ENCODE measurements at regions not wholly inside any gene's neighbourhood (a gene's known extent, or its start where the extent isn't known, plus 50 kb on each side); places are given as distances from the start of the nearest gene placed in this dataset.

GRCh38 chr18:33960417-33960816 is 264.3 kb downstream of the NOL4 start:
- Mint-ChIP-seq H3K27me3 (no peaks in the 10 kb centered on the region), H3K9me3 (no peaks in the 10 kb centered on the region), H3K36me3 (ENCODE audit: low read depth) (no peaks in the 10 kb centered on the region), H3K27ac (no peak overlapping the region), H3K4me3 (no peak overlapping the region), H3K4me1 (no peaks in the 10 kb centered on the region)
- intact Hi-C loops (cut with micrococcal nuclease): no loop called here
- DNase-seq: no peak

GRCh38 chr18:33959609-33960008 is 265.1 kb downstream of the NOL4 start:
- no peak for DNase-seq
- Mint-ChIP-seq H3K36me3 (ENCODE audit: low read depth) (no peaks in the 10 kb centered on the region), H3K4me3 (no peak overlapping the region), H3K27me3 (no peaks in the 10 kb centered on the region), H3K4me1 (no peaks in the 10 kb centered on the region), H3K27ac (no peak overlapping the region), H3K9me3 (no peaks in the 10 kb centered on the region)
- intact Hi-C loops (cut with micrococcal nuclease): no loop called here

GRCh38 chr18:33957707-33958106 is 267.0 kb downstream of the NOL4 start:
- no peak for DNase-seq

GRCh38 chr18:33951031-33951430 is 273.7 kb downstream of the NOL4 start:
- Mint-ChIP-seq H3K36me3 (ENCODE audit: low read depth) (no peaks in the 10 kb centered on the region), H3K9me3 (peaks cover 3% of the 10 kb centered on the region), H3K4me3 (no peak overlapping the region), H3K27me3 (no peaks in the 10 kb centered on the region), H3K27ac (no peak overlapping the region), H3K4me1 (no peaks in the 10 kb centered on the region)
- intact Hi-C loops (cut with micrococcal nuclease): no loop called here
- DNase-seq: no peak

More at GRCh38 chr18:33957707-33958106, 267.0 kb downstream of the NOL4 start:
- H3K27ac Mint-ChIP-seq: no peak overlapping the region
- intact Hi-C loops (cut with micrococcal nuclease): no loop called here
- no peak overlapping the region for H3K4me3 Mint-ChIP-seq
- H3K9me3 Mint-ChIP-seq: no peaks in the 10 kb centered on the region
- no peaks in the 10 kb centered on the region for H3K27me3 Mint-ChIP-seq
- H3K4me1 Mint-ChIP-seq: no peaks in the 10 kb centered on the region
- H3K36me3 Mint-ChIP-seq (ENCODE audit: low read depth): no peaks in the 10 kb centered on the region

- no peak overlapping the region for H3K4me3 Mint-ChIP-seq
- no peak for DNase-seq
- intact Hi-C loops (cut with micrococcal nuclease): no loop called here
Measured at GRCh38 chr18:33946336-33946735, 278.4 kb downstream of the NOL4 start.

DNA sequence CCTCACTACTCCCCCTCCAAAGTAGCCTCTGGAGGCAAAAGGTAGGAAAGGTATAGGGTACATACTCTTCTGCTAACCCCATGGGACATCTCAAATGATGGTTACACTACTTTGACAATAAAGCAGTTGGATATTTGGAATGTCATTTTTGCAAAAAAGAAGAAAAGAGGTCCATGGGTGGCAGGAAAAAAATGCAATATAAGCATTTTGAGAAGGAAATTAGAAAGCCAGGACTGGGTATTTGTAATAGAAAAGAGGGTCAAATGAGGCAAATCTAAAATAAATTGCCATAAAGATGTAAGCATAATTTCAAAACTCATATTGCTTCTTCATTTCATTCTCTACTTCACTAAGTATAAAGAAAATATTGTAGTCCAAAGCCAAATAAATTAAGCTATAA is 280.2 kb downstream of the NOL4 start:
- intact Hi-C loops (cut with micrococcal nuclease): no loop called here
- Mint-ChIP-seq H3K4me1 (no peaks in the 10 kb centered on the region), H3K9me3 (peaks cover 3% of the 10 kb centered on the region), H3K36me3 (ENCODE audit: low read depth) (no peaks in the 10 kb centered on the region), H3K4me3 (no peak overlapping the region), H3K27me3 (no peaks in the 10 kb centered on the region), H3K27ac (no peak overlapping the region)
- DNase-seq: no peak

More at GRCh38 chr18:33946336-33946735, 278.4 kb downstream of the NOL4 start:
- H3K36me3 Mint-ChIP-seq (ENCODE audit: low read depth): no peaks in the 10 kb centered on the region
- H3K9me3 Mint-ChIP-seq: peaks cover 3% of the 10 kb centered on the region
- H3K27ac Mint-ChIP-seq: no peak overlapping the region
- H3K4me1 Mint-ChIP-seq: no peaks in the 10 kb centered on the region
- no peaks in the 10 kb centered on the region for H3K27me3 Mint-ChIP-seq

DNA sequence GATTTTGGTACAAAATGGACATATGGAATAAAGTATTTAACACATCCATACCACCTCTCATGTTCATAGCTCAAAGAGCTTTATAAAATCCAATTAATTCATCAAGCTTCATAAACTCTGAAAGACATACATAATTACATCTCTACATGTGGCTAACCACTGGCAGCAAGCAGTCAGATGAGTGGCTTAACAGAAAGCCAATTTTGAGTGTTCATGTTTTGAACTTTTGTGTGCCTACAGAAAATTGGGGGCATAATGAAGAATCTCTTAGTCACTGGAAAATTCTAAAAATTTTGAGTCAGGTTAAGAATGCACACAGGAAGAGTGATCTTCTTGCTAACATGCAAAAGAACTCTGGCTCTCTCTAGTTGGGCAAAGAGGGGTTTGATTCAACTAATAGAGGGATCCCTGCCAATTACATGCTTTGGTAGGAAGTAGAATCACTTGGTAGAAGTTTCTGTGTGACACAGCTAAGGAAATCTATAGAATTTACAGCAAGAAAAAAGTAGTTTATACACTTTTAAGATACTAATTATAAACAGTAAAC is 287.4 kb downstream of the NOL4 start:
- Mint-ChIP-seq H3K9me3 (no peaks in the 10 kb centered on the region), H3K27me3 (no peaks in the 10 kb centered on the region), H3K4me1 (no peaks in the 10 kb centered on the region), H3K27ac (no peak overlapping the region), H3K36me3 (ENCODE audit: low read depth) (no peaks in the 10 kb centered on the region), H3K4me3 (no peak overlapping the region)
- intact Hi-C loops (cut with micrococcal nuclease): no loop called here
- DNase-seq: no peak

GRCh38 chr18:33934258-33934657 is 290.5 kb downstream of the NOL4 start:
- Mint-ChIP-seq H3K4me1 (no peaks in the 10 kb centered on the region), H3K27ac (no peak overlapping the region), H3K36me3 (ENCODE audit: low read depth) (no peaks in the 10 kb centered on the region), H3K9me3 (no peaks in the 10 kb centered on the region), H3K27me3 (no peaks in the 10 kb centered on the region), H3K4me3 (no peak overlapping the region)
- intact Hi-C loops (cut with micrococcal nuclease): no loop called here
- no peak for DNase-seq

GRCh38 chr18:33928231-33928630 is 296.5 kb downstream of the NOL4 start:
- Mint-ChIP-seq H3K9me3 (no peaks in the 10 kb centered on the region), H3K36me3 (ENCODE audit: low read depth) (no peaks in the 10 kb centered on the region), H3K4me1 (no peaks in the 10 kb centered on the region), H3K27ac (no peak overlapping the region), H3K4me3 (no peak overlapping the region), H3K27me3 (no peaks in the 10 kb centered on the region)
- intact Hi-C loops (cut with micrococcal nuclease): no loop called here
- no peak for DNase-seq

GRCh38 chr18:33924576-33924975 is 300.1 kb downstream of the NOL4 start:
- Mint-ChIP-seq H3K36me3 (ENCODE audit: low read depth) (no peaks in the 10 kb centered on the region), H3K27me3 (no peaks in the 10 kb centered on the region), H3K4me1 (no peaks in the 10 kb centered on the region), H3K27ac (no peak overlapping the region), H3K4me3 (no peak overlapping the region), H3K9me3 (no peaks in the 10 kb centered on the region)
- no peak for DNase-seq
- intact Hi-C loops (cut with micrococcal nuclease): no loop called here

- Mint-ChIP-seq H3K27ac (no peak overlapping the region), H3K36me3 (ENCODE audit: low read depth) (no peaks in the 10 kb centered on the region), H3K4me3 (no peak overlapping the region), H3K9me3 (no peaks in the 10 kb centered on the region), H3K27me3 (no peaks in the 10 kb centered on the region), H3K4me1 (no peaks in the 10 kb centered on the region)
- DNase-seq: no peak
- intact Hi-C loops (cut with micrococcal nuclease): no loop called here
Measured at GRCh38 chr18:33923980-33924379, 300.7 kb downstream of the NOL4 start.

DNA sequence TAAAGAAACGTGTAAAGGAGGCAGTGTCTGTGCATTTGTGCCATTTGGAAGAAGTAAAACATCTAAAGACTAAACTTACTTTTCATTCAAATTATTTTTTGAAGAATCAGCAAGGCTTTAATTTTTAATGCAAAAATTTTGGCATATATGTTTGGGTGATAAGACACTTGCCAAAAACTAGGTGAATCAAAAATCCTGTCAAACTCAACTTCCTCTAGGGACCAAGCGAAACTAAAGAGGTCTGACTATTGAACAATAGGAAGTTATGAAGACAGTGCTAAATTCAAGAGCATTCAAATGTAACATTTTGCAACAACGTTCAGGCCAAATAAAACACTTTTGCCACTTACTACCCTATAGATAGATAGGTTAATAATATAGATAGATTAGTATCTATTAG is 306.1 kb downstream of the NOL4 start:
- no peaks in the 10 kb centered on the region for H3K4me1 Mint-ChIP-seq

GRCh38 chr18:33916200-33916599 is 308.5 kb downstream of the NOL4 start:
- H3K27ac Mint-ChIP-seq: no peak overlapping the region
- no peaks in the 10 kb centered on the region for H3K4me1 Mint-ChIP-seq
- no peaks in the 10 kb centered on the region for H3K9me3 Mint-ChIP-seq
- H3K36me3 Mint-ChIP-seq (ENCODE audit: low read depth): no peaks in the 10 kb centered on the region
- no peaks in the 10 kb centered on the region for H3K27me3 Mint-ChIP-seq
- no peak overlapping the region for H3K4me3 Mint-ChIP-seq
- DNase-seq: no peak
- intact Hi-C loops (cut with micrococcal nuclease): no loop called here

More for the DNA sequence above, 306.1 kb downstream of the NOL4 start:
- no peak for DNase-seq
- Mint-ChIP-seq H3K27me3 (no peaks in the 10 kb centered on the region), H3K27ac (no peak overlapping the region), H3K9me3 (no peaks in the 10 kb centered on the region), H3K4me3 (no peak overlapping the region), H3K36me3 (ENCODE audit: low read depth) (no peaks in the 10 kb centered on the region)
- intact Hi-C loops (cut with micrococcal nuclease): no loop called here

DNA sequence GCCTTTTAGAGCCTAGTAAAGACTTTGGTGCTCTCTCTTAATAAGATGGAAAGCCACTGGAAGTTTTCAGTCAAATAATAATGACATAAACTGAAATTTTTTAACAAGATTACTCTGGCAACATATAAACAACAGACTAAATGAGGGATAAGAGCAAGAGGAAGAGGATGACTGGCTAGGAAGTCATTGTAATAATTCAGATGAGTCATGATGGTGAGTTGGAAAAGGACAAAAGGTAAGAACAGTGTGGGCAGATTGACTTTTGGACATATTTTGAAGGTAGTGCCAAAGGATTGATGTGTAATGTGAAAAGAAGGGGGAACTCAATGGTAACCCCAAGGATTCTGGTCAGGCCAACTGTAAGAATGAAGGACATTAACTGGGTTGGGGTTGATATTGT is 310.3 kb downstream of the NOL4 start:
- Mint-ChIP-seq H3K36me3 (ENCODE audit: low read depth) (no peaks in the 10 kb centered on the region), H3K9me3 (no peaks in the 10 kb centered on the region), H3K27ac (no peak overlapping the region), H3K27me3 (no peaks in the 10 kb centered on the region), H3K4me3 (no peak overlapping the region), H3K4me1 (no peaks in the 10 kb centered on the region)
- no peak for DNase-seq
- intact Hi-C loops (cut with micrococcal nuclease): no loop called here

GRCh38 chr18:33906046-33906445 is 318.7 kb downstream of the NOL4 start:
- H3K4me3 Mint-ChIP-seq: no peak overlapping the region
- no peaks in the 10 kb centered on the region for H3K4me1 Mint-ChIP-seq
- peaks cover 30% of the 10 kb centered on the region for H3K9me3 Mint-ChIP-seq
- intact Hi-C loops (cut with micrococcal nuclease): no loop called here
- no peaks in the 10 kb centered on the region for H3K27me3 Mint-ChIP-seq
- no peak overlapping the region for H3K27ac Mint-ChIP-seq
- no peak for DNase-seq
- no peaks in the 10 kb centered on the region for H3K36me3 Mint-ChIP-seq (ENCODE audit: low read depth)

All from activated CD4-positive, alpha-beta T cell treated with anti-CD3 and anti-CD28 coated beads, Interleukin-2, amount 10 ng/mL, durations not matched to agents 24 days and 14 days (primary cell).